HG03159 (cell line): ENCODE measurements at regions not wholly inside any gene's neighbourhood (a gene's known extent, or its start where the extent isn't known, plus 50 kb on each side); places are given as distances from the start of the nearest gene placed in this dataset.

Source experiments
- ATAC-seq: cut with Tn5 transposase; IDR thresholded peaks from one replicate; pipeline ENCODE4 v1.9.1; 2021; ENCODE audit warnings: mild to moderate bottlenecking, moderate library complexity; ENCODE audit not compliant: unreplicated experiment

GRCh38 chr2:39513641-39514094 is 76.6 kb upstream of the MAP4K3 start:
- ATAC-seq, result no peak

GRCh38 chr2:39514825-39515224 is 77.7 kb upstream of the MAP4K3 start:
- ATAC-seq, result no peak

- ATAC-seq, result no peak
These were observed 78.3 kb upstream of the MAP4K3 start for GRCh38 chr2:39515273-39515896.

GRCh38 chr2:39515897-39516346 is 78.8 kb upstream of the MAP4K3 start:
- ATAC-seq, result no peak

GRCh38 chr2:39516347-39517101 is 79.4 kb upstream of the MAP4K3 start:
- ATAC-seq, result no peak

- no peak for ATAC-seq
These were observed 80.0 kb upstream of the MAP4K3 start for GRCh38 chr2:39517102-39517436.

GRCh38 chr2:39517622-39518021 is 80.5 kb upstream of the MAP4K3 start:
- no peak for ATAC-seq

- no peak for ATAC-seq
These were observed 82.8 kb upstream of the MAP4K3 start for GRCh38 chr2:39519886-39520285.

GRCh38 chr2:39521876-39522517 is 84.9 kb upstream of the MAP4K3 start:
- no peak for ATAC-seq

GRCh38 chr2:39522518-39522877 is 85.4 kb upstream of the MAP4K3 start:
- no peak for ATAC-seq

GRCh38 chr2:39523308-39524044 is 86.4 kb upstream of the MAP4K3 start:
- ATAC-seq, result no peak

GRCh38 chr2:39524061-39524460 is 87.0 kb upstream of the MAP4K3 start:
- no peak for ATAC-seq

GRCh38 chr2:39524756-39525635 is 87.9 kb upstream of the MAP4K3 start:
- ATAC-seq, result no peak

- ATAC-seq, result no peak
These were observed 88.7 kb upstream of the MAP4K3 start for GRCh38 chr2:39525636-39526412.

- no peak for ATAC-seq
These were observed 91.6 kb upstream of the MAP4K3 start for GRCh38 chr2:39528701-39529100.

- ATAC-seq, result no peak
These were observed 92.8 kb upstream of the MAP4K3 start for GRCh38 chr2:39529836-39530235.

- no peak for ATAC-seq
These were observed 93.4 kb upstream of the MAP4K3 start for GRCh38 chr2:39530411-39530866.

GRCh38 chr2:39531220-39531777 is 94.2 kb upstream of the MAP4K3 start:
- no peak for ATAC-seq

GRCh38 chr2:39532933-39533332 is 95.8 kb upstream of the MAP4K3 start:
- no peak for ATAC-seq
